Astrocyte (in vitro differentiated cells and primary cell): ENCODE measurements at regions not wholly inside any gene's neighbourhood (a gene's known extent, or its start where the extent isn't known, plus 50 kb on each side); places are given as distances from the start of the nearest gene placed in this dataset.
"Not testable (repeated sequence)": the region's sequence is repeated elsewhere in the genome, so short reads cannot be mapped to it uniquely, and the experiment has no call there.

Experiments used
- DNase-seq: peaks from one replicate; pipeline ENCODE4 v3.0.0-alpha.2; 2010; ENCODE audit warnings: low read depth
- FAIRE-seq: peaks from 2 replicates; lab custom pipeline; 2011; peaks lifted over from hg19 to GRCh38; lab: Jason Lieb, UNC
- H2AFZ ChIP-seq: 2 replicates; pipeline ENCODE4 v1.6.0; 2012; ENCODE audit warnings: low read depth, low read length, inconsistent platforms
- H3K27ac ChIP-seq: 2 replicates; pipeline ENCODE4 v1.5.1; 2011; ENCODE audit warnings: low read depth, low read length, inconsistent platforms
- H3K27me3 ChIP-seq: 2 replicates; pipeline ENCODE4 v1.6.0; 2011; ENCODE audit warnings: low read length, inconsistent platforms; ENCODE audit not compliant: insufficient read depth
- H3K36me3 ChIP-seq: 2 replicates; pipeline ENCODE4 v1.5.1; 2011; ENCODE audit warnings: low read length, inconsistent platforms; ENCODE audit not compliant: insufficient read depth
- H3K4me1 ChIP-seq: 2 replicates; pipeline ENCODE4 v1.5.1; 2011; ENCODE audit warnings: low read length, inconsistent platforms; ENCODE audit not compliant: insufficient read depth
- H3K4me2 ChIP-seq: 2 replicates; pipeline ENCODE4 v1.6.0; 2012; ENCODE audit warnings: low read length, inconsistent platforms
- H3K4me3 ChIP-seq: 2 replicates; pipeline ENCODE4 v1.5.1; 2011; ENCODE audit warnings: low read depth, mild to moderate bottlenecking, low read length, inconsistent platforms; ENCODE audit not compliant: insufficient read depth
- H3K79me2 ChIP-seq: 2 replicates; pipeline ENCODE4 v1.6.0; 2012; ENCODE audit warnings: mild to moderate bottlenecking, low read length, inconsistent platforms; ENCODE audit not compliant: insufficient read depth
- H3K9ac ChIP-seq: 2 replicates; pipeline ENCODE4 v1.6.0; 2012; ENCODE audit warnings: mild to moderate bottlenecking, low read length, inconsistent platforms
- H3K9me3 ChIP-seq: 2 replicates; pipeline ENCODE4 v1.5.1; 2012; ENCODE audit warnings: low read depth, mild to moderate bottlenecking, low read length, inconsistent platforms; ENCODE audit not compliant: insufficient read depth
- H4K20me1 ChIP-seq: 2 replicates; pipeline ENCODE4 v1.6.0; 2012; ENCODE audit warnings: low read length, inconsistent platforms; ENCODE audit not compliant: insufficient read depth
- H3K27ac Mint-ChIP-seq: one replicate; pipeline ENCODE4 v1.8.0; 2021; ENCODE audit warnings: mild to moderate bottlenecking, mixed read lengths; ENCODE audit not compliant: unreplicated experiment
- H3K27me3 Mint-ChIP-seq: one replicate; pipeline ENCODE4 v1.8.0; 2021; ENCODE audit warnings: low read depth, mixed read lengths; ENCODE audit not compliant: unreplicated experiment
- H3K36me3 Mint-ChIP-seq: one replicate; pipeline ENCODE4 v1.8.0; 2021; ENCODE audit warnings: low read depth, mixed read lengths; ENCODE audit not compliant: unreplicated experiment
- H3K4me1 Mint-ChIP-seq: one replicate; pipeline ENCODE4 v1.8.0; 2021; ENCODE audit warnings: low read depth, mixed read lengths; ENCODE audit not compliant: unreplicated experiment
- H3K4me3 Mint-ChIP-seq: one replicate; pipeline ENCODE4 v1.8.0; 2021; ENCODE audit warnings: mild to moderate bottlenecking, moderate library complexity, mixed read lengths; ENCODE audit not compliant: unreplicated experiment
- H3K9me3 Mint-ChIP-seq: one replicate; pipeline ENCODE4 v1.8.0; 2021; ENCODE audit warnings: mild to moderate bottlenecking, mixed read lengths; ENCODE audit not compliant: unreplicated experiment
- EZH2 ChIP-seq: IDR thresholded peaks from 2 replicates; pipeline ENCODE4 v1.6.1; 2012; ENCODE audit warnings: mild to moderate bottlenecking, low read length, inconsistent platforms; ENCODE audit not compliant: insufficient read depth
- TF ChIP-seq, protein P1 (sequence below): IDR thresholded peaks from 2 replicates; pipeline ENCODE4 v1.5.1; 2011; ENCODE audit warnings: low read depth, mild to moderate bottlenecking, inconsistent platforms, low read length, moderate library complexity; ENCODE audit not compliant: insufficient read depth

DNA sequence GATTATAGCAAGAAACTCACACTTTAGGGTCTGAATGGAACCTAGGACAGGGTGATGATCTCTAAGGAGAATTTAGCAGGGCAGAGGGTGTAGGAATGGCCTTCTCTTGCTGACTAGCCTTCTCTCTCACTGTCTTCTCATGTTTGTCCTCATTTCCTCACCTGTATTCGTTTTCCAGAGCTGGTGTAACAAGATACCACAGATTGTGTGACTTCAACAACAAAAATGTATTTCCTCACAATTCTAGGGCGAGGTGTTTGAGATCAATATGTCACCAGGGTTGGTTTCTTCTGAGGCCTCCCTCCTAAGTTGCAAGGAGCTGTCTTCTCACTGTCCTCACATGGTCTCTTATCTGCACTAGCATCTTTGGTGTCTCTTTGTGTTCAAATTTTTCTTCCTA, 177.9 kb upstream of the C1orf87 start:
- Histone ChIP-seq H3K4me1 (no peaks in the 10 kb centered on the region), H4K20me1 (no peaks in the 10 kb centered on the region), H3K4me3 (no peak overlapping the region), H3K36me3 (no peaks in the 10 kb centered on the region), H3K9me3 (no peaks in the 10 kb centered on the region), H3K27ac (no peak overlapping the region), H2AFZ (no peak overlapping the region), H3K27me3 (no peaks in the 10 kb centered on the region), H3K79me2 (no peaks in the 10 kb centered on the region), H3K9ac (no peak overlapping the region), H3K4me2 (no peak overlapping the region)
- Mint-ChIP-seq H3K27ac (no peak overlapping the region), H3K9me3 (peaks cover 1% of the 10 kb centered on the region), H3K27me3 (peaks cover 2% of the 10 kb centered on the region), H3K4me3 (no peak overlapping the region), H3K36me3 (no peaks in the 10 kb centered on the region), H3K4me1 (peaks cover 3% of the 10 kb centered on the region)
- no peak for FAIRE-seq
- TF ChIP-seq EZH2: no peak
- TF ChIP-seq, protein P1, sequence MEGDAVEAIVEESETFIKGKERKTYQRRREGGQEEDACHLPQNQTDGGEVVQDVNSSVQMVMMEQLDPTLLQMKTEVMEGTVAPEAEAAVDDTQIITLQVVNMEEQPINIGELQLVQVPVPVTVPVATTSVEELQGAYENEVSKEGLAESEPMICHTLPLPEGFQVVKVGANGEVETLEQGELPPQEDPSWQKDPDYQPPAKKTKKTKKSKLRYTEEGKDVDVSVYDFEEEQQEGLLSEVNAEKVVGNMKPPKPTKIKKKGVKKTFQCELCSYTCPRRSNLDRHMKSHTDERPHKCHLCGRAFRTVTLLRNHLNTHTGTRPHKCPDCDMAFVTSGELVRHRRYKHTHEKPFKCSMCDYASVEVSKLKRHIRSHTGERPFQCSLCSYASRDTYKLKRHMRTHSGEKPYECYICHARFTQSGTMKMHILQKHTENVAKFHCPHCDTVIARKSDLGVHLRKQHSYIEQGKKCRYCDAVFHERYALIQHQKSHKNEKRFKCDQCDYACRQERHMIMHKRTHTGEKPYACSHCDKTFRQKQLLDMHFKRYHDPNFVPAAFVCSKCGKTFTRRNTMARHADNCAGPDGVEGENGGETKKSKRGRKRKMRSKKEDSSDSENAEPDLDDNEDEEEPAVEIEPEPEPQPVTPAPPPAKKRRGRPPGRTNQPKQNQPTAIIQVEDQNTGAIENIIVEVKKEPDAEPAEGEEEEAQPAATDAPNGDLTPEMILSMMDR: no peak
- no peak for DNase-seq

DNA sequence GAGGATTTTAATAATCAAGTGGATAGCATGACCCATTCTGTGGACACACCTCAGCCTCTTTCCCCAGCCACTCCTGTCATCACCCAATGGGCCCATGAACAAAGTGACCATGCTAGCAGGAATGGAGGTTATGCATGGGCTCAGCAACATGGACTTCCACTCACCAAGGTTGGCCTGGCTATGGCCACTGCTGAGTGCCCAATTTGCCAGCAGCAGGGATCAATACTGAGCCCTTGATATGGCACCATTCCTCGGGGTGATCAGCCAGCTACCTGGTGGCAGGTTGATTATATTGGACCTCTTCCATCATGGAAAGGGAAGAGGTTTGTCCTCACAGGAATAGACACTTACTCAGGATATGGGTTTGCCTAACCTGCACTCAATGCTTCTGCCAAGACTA, 173.9 kb upstream of the C1orf87 start:
- not testable (repeated sequence) for FAIRE-seq, H3K9ac ChIP-seq, H3K27ac ChIP-seq, H2AFZ ChIP-seq, H3K4me3 ChIP-seq, H3K36me3 Mint-ChIP-seq, H3K4me3 Mint-ChIP-seq, H3K27me3 ChIP-seq, H4K20me1 ChIP-seq, H3K4me2 ChIP-seq, H3K79me2 ChIP-seq, H3K9me3 ChIP-seq, H3K4me1 ChIP-seq, H3K4me1 Mint-ChIP-seq, H3K9me3 Mint-ChIP-seq, DNase-seq, H3K36me3 ChIP-seq, H3K27ac Mint-ChIP-seq, H3K27me3 Mint-ChIP-seq

DNA sequence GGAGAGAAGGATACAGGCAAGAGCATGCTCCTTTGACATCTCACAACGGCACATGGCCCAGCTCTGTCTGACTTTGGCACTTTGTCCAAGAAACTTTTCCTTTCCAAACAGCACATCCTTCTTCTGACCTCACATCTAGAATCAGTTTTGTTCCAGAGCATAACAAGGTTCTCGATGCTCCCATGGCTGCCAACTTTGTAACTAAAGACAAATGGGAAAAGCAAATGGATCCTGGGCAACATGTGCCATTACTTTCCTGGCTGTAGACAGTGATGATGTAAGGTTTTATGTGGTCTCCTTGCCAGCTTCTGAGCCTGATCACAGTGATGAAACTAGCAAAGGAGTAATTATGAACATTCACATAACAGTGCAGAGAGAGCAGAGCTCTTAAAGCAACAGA, 171.8 kb upstream of the C1orf87 start:
- no peaks in the 10 kb centered on the region for H3K4me1 Mint-ChIP-seq

More for the DNA sequence above, 171.8 kb upstream of the C1orf87 start:
- Histone ChIP-seq H3K27ac (no peak overlapping the region), H3K36me3 (no peaks in the 10 kb centered on the region), H3K4me2 (no peak overlapping the region), H3K9ac (no peak overlapping the region), H3K27me3 (no peaks in the 10 kb centered on the region), H3K9me3 (no peaks in the 10 kb centered on the region), H3K4me1 (no peaks in the 10 kb centered on the region), H4K20me1 (no peaks in the 10 kb centered on the region), H3K79me2 (no peaks in the 10 kb centered on the region), H3K4me3 (no peak overlapping the region), H2AFZ (no peak overlapping the region)
- DNase-seq (no peak), FAIRE-seq (no peak)
- no peak overlapping the region for H3K27ac Mint-ChIP-seq
- peaks cover 2% of the 10 kb centered on the region for H3K27me3 Mint-ChIP-seq
- TF ChIP-seq, protein P1: no peak
- TF ChIP-seq EZH2: no peak
- no peak overlapping the region for H3K4me3 Mint-ChIP-seq
- H3K36me3 Mint-ChIP-seq: no peaks in the 10 kb centered on the region
- H3K9me3 Mint-ChIP-seq: peaks cover 2% of the 10 kb centered on the region
